ENCODE measurements at regions not wholly inside any gene's neighbourhood (a gene's known extent, or its start where the extent isn't known, plus 50 kb on each side); places are given as distances from the start of the nearest gene placed in this dataset.
"Not testable (repeated sequence)": the region's sequence is repeated elsewhere in the genome, so short reads cannot be mapped to it uniquely, and the experiment has no call there.

DNA sequence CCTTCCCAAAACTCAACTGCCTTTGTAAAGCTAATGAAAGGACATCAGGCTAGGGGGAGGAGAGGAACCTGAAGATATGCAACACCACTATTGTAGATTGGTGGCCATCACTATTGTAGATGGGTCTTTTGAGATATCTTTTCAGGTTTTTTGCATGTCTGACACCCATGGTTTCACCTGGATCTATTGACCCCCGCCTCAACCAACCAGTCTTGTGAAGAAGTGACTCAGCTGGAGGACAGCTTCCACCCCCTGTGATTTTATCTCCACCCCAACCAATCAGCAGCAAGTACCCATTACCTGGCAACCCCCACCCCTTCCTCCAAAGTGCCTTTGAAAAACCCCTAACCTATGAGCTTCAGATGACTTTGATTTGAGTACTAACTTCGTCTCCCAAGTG lies 382.6 kb upstream of the GOT2 start:
- no peak for DNase-seq (ENCODE audit: low spot score)

DNA sequence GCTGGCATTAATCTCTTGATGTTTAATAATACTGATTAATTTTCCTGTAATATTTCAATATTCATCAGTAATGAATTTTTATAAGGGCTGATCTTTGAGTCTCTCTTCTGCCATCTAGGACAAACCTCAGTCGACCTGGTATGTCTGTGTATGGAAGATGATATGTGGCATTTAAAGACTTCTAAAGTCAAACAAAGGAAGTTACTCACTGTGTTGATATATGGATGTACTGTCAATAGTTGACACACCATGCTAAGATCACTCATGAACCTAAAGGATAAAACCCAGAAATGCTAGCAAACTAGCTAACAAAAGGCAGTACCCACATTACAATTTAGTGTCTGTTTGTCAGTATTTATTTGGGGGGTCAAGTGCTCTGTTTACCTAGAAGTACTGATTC lies 380.7 kb upstream of the GOT2 start:
- no peak for DNase-seq (ENCODE audit: low spot score)

DNA sequence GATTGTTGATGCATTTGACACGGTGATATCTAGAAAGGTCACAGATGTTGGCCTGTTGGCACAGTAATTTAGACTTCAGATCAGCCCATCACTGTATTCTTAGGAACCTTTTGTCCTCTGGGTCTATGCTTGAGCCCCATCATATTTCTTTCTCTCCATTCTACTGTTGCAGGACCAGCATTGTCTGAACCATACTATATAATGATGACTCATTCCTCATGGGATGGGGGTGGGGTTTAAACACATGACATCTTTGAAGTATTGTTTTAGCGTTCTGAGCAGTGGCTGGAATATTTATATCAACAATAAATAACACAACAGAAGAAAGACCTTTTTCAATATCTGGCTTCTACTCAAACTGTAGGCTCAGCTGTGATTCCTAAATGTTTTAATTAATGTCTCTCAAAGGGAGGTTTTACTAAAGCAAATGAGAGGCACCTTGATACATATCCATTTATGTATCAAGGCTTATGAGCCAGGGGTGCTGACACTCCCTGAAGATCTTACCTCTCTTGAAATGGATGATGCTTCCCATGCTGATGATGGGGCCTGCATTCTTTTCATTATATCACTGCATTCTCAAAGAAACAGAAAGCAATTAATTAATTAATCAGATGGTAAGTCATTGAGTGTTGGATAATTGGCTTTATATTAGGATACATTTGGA lies 379.0 kb upstream of the GOT2 start:
- no peak for DNase-seq (ENCODE audit: low spot score)

DNA sequence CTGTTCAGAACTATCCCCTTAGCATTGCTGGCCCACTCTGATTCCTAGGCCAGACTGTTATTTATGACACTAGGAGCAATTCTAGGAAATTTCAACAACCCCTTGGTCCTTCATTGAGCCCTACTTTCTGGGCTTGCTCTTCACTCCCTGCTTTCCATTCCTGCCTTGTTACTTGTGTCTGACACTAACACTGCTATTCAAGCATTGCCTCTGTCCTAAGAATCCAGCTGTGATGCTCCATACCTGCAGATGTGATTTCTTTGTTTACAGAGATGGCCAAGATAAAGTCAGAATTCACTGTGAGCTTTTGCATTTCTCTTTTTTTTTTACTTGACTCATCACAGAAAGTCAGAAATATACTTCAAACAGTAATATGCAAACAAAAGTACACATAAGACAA lies 377.2 kb upstream of the GOT2 start:
- DNase-seq (ENCODE audit: low spot score) = no peak

DNA sequence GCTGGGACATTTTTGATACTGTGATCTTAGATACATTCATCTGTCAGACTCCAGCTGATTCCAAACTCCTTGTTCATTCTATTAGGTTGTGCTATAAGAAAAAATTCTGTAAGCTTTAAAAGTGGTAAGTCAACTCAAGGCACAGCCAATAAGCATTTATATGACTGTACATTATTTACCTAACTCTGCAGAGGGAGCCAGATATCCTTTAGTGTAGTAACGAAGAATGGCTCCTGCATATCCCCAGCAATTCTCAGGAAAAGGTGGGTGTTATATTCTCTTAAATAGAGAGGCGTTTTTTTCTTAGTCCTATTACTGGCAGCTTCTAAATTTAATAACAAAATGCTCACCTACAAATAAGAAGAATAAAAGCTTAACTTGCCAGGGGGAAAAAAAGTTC lies 374.3 kb upstream of the GOT2 start:
- DNase-seq (ENCODE audit: low spot score) = no peak

DNA sequence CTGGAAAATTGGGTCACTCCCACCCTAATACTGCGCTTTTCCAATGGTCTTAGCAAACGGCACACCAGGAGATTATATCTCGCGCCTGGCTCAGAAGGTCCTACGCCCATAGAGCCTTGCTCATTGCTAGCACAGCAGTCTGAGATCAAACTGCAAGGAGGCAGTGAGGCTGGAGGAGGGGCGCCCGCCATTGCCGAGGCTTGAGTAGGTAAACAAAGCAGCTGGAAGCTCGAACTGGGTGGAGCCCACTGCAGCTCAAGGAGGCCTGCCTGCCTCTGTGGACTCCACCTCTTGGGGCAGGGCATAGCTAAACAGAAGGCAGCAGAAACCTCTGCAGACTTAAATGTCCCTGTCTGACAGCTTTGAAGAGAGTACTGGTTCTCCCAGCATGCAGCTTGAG lies 362.6 kb upstream of the GOT2 start:
- not testable (repeated sequence) for DNase-seq (ENCODE audit: low spot score)

DNA sequence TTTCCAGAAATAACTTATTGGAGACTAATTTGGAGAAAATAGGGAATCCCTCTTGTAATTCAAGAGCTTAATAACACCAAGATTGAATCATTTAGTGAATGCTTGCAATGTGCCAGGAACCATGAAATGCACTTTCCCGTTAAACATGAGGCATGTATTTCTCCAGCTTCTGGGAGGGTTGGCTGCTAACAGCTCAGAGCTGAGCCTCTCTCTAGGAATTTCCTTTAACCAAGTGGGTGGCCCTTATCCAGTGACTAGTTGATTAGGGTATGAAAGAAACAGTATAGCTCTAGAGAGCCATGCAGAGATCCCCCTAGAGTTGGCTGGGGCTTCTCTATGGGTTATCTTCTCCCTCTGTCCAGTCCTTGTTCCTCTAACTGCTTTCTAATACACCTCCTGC lies 356.4 kb upstream of the GOT2 start:
- no peak for DNase-seq (ENCODE audit: low spot score)

DNA sequence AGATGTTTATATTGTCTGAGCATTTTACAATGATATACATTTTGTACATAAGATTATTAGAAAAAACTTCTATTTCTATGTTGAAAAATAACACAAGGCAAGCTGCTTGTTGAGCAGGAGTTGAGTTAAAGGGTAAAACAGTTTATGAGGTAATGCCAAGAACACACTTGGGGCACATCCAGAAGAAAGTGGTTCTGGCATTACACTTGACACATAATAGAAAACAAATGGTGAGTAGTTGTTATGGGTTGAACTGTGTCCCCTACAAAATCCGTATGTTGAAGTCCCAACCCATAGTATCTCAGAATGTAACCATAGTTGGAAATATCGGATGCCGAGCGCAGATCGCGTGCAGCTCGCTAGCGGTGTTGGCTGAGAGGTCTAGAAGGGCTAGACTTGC lies 354.3 kb upstream of the GOT2 start:
- DNase-seq (ENCODE audit: low spot score) = no peak

DNA sequence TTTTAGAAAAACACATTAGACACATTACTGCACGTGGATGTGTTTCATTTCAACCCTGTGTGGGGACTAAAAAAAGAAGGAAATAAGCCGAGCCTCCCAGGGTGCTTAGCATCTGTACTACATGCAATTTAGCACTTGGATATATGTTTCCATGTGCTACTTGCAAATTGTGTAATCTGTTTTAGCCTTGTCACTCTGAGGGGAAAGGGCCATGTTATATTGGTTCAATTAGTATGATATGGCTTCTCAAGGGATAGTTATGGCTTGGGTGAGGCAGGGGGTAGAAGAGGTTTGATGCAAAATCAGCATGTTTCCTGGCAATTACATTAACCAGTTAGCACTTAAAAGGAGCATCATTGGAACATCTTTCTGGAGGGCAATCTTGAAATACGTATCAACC lies 353.5 kb upstream of the GOT2 start:
- DNase-seq (ENCODE audit: low spot score) = no peak

DNA sequence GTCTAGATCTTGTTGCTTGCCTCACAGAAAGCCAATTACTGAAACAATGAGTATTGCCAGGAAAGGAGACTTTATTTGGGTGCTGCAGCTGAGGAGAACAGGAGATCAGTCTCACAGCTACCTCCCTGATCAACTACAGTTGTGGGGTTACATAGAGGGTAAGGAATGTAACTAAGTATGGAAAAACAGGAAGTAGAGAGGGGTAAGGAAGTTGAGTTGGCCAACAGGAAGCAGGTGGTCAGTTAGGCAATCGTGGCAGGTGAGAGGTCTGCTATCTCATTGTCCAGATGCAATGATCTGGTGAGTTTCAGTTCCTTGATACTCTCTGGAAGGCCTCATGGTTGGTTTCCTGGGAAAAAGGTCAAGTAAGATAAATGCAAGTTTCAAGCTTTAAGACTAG lies 333.1 kb upstream of the GOT2 start:
- DNase-seq (ENCODE audit: low spot score) = no peak

DNA sequence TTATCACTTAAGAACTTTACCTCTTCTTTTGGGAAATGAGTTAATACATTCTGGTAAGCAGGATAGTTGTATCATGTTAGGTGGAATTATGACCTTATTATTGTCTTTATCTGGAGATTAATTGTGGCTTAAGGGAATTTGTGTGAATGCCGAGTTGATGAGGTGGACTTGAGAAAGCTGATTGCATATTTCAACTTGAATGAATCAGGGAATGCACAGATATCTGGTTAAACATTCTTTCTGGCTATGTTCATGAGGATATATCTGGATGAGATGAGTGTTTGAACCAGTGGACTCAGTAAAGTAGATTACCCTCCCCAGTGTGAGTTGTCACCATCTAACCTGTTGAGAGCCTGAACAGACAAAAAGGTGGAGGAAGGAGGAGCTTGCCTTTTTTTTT lies 326.1 kb upstream of the GOT2 start:
- DNase-seq (ENCODE audit: low spot score) = no peak

DNA sequence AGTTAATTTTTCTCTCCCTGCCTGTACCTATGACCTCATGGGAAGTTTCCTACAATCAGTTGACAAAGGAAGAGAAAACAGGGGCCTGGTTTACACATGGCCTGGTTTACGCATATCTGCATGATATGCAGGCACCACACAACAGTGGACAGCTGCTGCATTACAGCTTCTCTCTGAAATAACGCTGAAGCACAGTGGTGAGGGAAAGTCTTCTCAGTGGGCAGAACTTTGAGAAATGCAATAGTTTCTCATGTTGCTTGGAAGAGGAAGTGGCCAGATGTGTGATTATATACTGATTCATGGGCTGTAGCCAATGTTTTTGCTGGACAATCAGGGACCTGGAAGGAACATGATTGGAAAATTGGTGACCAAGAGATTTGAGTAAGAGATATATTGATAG lies 324.1 kb upstream of the GOT2 start:
- DNase-seq (ENCODE audit: low spot score) = no peak

DNA sequence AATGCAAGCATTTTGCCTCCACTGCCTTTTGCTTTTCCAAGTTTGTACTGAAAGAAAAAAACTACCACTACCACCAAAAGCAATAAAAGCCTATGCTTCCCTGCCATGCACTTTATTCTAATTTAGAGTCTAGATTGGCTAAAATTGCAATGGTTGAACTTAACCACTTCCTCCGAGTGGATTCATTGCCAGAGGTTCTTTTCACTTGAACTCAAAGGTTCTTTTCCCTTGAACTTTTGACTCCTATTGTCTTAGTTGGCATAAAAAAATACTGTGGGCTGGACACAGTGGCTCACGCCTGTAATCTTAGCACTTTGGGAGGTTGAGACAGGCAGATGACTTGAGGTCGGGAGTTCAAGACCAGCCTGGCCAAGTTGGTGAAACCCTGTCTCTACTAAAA lies 319.8 kb upstream of the GOT2 start:
- no peak for DNase-seq (ENCODE audit: low spot score)

DNA sequence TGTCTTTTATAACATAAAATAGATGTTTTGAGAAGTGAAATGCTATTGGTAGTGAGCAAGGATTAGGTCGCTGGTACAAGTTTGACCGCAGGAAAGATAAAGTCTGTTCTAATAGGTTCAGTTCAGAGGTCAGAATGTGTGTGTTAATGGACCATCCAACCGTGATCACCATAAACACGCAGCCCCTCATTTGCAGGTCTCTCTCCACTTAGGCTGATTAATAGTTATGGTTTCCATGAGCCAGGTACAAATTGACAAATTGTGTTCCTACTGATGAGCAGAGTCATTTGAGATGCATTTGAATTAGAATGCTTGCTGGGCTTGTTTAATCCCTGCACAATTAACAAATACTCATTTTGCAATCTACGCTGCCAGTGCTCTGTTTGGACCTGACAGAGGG lies 318.1 kb upstream of the GOT2 start:
- no peak for DNase-seq (ENCODE audit: low spot score)

DNA sequence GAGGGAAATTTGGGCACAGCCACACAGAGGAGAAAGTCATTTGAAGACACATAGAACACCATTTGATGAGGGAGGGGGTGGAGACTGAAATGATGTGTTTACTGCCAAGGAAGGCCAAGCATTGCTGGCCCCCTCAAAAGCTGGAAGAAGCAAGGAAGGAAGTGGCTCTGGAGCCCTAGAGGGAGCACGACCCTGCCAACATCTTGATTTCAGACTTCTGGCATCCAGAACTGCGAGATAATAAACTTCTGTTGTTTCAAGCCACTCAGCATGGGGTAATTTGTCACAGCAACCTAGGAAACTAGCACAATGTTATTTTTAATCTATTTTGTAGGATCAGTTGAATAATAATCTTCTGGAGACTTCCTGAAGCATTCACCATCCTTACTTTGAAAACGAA lies 314.8 kb upstream of the GOT2 start:
- DNase-seq (ENCODE audit: low spot score) = no peak

DNA sequence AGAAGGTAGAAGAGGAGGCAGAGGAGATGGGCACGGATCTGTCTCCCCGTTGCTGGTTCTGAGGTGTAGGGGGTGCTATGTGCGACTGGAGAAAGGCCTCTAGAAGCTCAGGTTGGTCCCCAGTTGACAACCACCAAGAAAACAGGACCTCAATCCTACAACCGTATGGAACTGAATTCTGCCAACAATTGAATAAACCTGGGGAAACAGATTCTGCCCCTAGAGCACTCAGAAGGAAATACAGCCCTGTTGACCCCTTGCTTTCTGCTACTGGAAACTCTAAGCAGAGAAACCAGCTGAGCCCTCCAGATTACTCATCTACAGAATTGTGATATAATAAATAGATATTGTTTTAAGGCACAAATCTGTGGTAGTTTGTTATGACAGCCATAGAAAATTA lies 313.0 kb upstream of the GOT2 start:
- no peak for DNase-seq (ENCODE audit: low spot score)

DNA sequence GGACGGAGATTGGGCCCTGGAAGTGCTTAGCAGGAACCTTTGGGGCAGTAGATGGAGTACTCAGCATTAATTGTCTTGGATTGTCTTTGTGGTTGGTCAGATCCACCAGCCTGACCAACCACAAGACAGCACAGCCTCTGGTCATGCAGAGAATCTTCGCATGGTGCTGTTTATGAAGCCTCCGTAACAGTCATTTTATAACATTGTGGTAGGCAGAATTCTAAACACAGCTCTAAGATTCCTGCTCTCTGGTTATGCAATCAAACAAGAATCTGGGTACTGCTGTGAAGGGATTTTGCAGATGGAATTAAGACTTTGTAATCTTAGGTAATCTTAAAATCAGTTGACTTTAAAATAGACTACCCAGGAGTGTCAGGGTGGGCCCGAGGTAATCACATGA lies 312.2 kb upstream of the GOT2 start:
- DNase-seq (ENCODE audit: low spot score) = no peak

DNA sequence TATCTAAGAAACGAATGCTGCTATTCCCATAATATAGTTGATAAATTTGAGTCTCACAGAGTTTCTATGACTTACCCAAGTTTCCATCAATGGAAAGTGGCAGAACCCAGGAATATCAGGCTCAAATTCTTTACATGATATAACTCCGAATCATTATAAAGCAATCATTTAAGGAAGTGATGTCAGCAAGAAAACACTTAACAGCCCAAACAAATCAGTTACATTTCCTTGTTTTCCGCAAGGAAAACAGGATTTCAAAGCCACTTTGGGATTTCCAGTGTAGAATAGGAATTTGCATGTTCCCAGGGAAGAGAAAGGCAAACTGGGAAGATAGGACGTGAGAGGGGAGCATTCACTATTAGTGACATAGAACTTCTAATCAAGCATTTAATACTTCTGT lies 311.4 kb upstream of the GOT2 start:
- no peak for DNase-seq (ENCODE audit: low spot score)

DNA sequence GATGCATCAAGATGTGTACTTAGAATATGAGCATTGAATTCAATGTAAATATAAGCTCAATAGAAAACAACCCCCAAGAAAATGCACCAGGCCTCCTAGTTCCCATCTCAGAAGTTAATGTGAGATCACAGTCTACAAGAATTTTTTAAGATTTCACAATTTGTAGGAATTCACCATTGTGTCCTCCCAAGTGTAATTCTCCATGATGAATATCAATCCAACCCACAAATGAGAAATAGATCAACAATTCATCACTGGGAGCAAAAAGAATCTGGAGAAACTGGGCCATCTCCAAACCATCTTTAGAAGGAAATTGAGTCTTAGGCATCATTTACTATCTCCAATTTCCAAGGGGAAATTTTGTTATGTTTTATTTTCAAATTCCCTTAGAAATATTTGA lies 310.5 kb upstream of the GOT2 start:
- no peak for DNase-seq (ENCODE audit: low spot score)

DNA sequence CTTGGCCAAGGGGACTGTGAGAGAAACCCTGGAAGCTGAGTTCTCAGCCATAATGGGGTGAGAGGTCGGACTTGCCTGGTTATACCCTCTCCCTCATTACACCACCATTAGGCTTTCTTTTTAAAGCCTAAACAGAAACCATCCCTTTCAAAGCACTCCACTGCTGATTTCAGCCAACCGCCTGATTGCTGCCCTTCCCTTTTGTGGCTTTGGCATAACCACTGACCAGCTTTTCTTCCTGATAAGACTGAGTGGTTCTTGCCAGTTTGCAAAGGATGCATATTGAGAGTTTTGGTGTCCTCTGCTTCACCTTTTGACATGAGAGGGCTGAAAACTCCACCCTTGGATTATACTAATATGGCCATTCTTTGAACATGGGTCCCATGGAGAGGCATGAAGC lies 308.2 kb upstream of the GOT2 start:
- DNase-seq (ENCODE audit: low spot score) = no peak

DNA sequence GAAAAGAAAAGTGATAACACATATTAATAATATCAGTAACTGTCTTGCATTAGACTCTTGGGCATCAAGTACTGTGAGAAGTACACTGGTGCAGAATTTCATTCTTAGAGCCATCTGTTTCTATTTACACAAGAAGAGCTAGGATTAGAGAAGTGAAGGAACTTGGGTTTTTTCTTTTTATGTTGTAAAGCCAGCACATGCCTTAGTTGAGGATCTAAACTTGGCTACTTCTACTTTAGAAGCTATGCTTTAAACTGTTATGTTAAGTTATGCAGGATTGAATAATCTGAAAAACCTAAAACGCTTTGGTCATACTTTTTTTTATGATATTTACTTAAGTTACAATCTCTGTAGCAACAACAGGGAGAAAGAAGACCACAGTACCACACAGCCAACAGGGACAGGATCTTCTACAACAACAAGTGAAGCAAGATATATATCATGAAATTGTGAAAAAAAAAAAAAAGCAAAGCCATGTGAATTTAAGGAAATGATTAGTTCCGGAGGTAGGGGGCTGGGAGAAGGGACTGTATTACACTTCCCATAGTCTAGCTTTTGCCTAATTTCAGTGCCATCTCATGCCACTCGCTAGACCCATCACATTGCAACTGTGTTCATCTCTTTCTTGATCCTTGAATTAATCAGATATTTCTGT lies 305.1 kb upstream of the GOT2 start:
- no peak for DNase-seq (ENCODE audit: low spot score)

DNA sequence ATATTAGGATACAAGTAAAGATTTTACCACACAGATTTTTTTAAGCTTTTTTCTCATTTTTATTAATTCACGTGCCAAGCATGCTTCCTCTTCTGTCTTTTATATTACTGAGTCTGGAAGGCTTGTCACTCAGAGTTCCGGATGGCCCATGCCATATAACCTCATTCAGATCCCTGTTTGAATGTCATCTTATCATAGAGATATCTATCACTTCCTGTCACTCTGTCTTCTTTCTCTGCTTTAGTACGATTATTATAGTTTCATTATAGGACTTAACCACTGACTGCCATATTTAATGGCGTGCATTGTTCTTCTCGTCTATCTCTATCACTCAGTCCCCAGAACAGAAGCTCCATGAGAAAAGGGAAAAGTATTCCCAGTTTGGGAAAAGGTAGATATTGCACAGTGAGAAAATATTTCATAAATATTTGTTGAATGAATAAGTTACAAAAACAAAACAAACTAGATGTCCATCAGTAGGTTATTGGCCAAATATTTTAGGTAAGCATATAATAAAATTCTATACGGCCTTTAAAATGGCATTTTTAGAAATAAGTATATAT lies 296.9 kb upstream of the GOT2 start:
- no peak for DNase-seq (ENCODE audit: low spot score)

DNA sequence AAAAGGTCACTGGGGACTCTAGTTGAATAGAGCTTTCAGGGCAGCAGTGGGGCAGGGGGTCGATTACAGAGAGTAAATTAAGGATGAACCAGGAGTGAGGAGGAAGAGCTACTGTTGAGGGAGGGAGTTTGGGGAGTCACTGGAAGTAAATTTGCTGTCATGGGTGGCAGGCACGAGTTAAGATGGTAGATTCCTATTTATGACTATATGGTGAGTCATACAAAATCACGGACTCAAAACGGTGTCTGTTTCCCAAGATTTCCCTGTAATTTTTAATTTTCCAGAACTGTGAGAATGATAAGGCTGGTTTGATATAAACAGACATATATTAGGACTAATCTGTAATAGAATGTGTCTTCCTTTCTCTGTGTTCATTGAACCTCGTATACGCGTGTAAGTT lies 287.6 kb upstream of the GOT2 start:
- no peak for DNase-seq (ENCODE audit: low spot score)

DNA sequence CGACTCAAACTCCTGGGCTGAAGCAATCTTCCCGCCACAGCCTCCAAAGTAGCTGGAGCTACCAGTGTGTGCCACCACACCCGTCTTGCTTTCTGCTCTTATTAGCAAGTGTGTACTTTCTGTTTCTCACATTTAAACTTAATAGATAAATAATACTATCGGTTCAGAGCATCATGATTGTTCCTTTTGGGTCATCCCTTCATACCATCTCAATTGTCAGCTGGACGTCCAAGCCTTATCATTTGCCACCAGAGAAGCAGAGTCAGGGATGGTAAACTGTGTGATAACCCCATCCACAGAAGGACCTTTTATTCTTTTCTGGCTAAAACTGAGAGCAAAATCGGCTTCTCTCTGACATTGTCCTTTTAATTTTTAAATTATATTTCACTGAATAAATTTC lies 279.8 kb upstream of the GOT2 start:
- DNase-seq (ENCODE audit: low spot score) = no peak
